HEK293T (cell line): ENCODE measurements at regions not wholly inside any gene's neighbourhood (a gene's known extent, or its start where the extent isn't known, plus 50 kb on each side); places are given as distances from the start of the nearest gene placed in this dataset.

Source experiments
- ARNT ChIP-seq: fragments of 450-650 bp; IDR thresholded peaks from 2 replicates; pipeline ENCODE4 v1.6.1; 2017; ENCODE audit warnings: mild to moderate bottlenecking
- BHLHE40 ChIP-seq: fragments of 450-650 bp; IDR thresholded peaks from 2 replicates; pipeline ENCODE4 v1.6.1; 2016; ENCODE audit warnings: mild to moderate bottlenecking, moderate library complexity, borderline replicate concordance
- CTBP1 ChIP-seq: fragments of 450-650 bp; IDR thresholded peaks from 2 replicates; pipeline ENCODE4 v1.6.1; 2016; ENCODE audit warnings: borderline replicate concordance
- FOXA1 ChIP-seq: fragments of 450-650 bp; IDR thresholded peaks from 2 replicates; pipeline ENCODE4 v1.6.1; 2016; ENCODE audit warnings: mild to moderate bottlenecking
- FOXK2 ChIP-seq: fragments of 450-650 bp; IDR thresholded peaks from 2 replicates; pipeline ENCODE4 v1.6.1; 2016; ENCODE audit warnings: mild to moderate bottlenecking
- HDGF ChIP-seq: fragments of 450-650 bp; IDR thresholded peaks from 2 replicates; pipeline ENCODE4 v1.6.1; 2017; ENCODE audit warnings: antibody characterized with exemption, borderline replicate concordance
- LEF1 ChIP-seq: fragments of 450-650 bp; IDR thresholded peaks from 2 replicates; pipeline ENCODE4 v1.6.1; 2017; ENCODE audit warnings: mild to moderate bottlenecking, borderline replicate concordance
- PKNOX1 ChIP-seq: fragments of 450-650 bp; IDR thresholded peaks from 2 replicates; pipeline ENCODE4 v1.6.1; 2016
- SP1 ChIP-seq: fragments of 450-650 bp; IDR thresholded peaks from 2 replicates; pipeline ENCODE4 v1.6.1; 2017
- SUZ12 ChIP-seq: fragments of 450-650 bp; IDR thresholded peaks from 2 replicates; pipeline ENCODE4 v1.6.1; 2016; ENCODE audit warnings: mild to moderate bottlenecking
- TARDBP ChIP-seq: fragments of 450-650 bp; IDR thresholded peaks from 2 replicates; pipeline ENCODE4 v1.6.1; 2016
- ZNF384 ChIP-seq: fragments of 450-650 bp; IDR thresholded peaks from 2 replicates; pipeline ENCODE4 v1.6.1; 2016

GRCh38 chr11:104464691-104465090 is 300.7 kb upstream of the PDGFD start:
- TF ChIP-seq SUZ12 = no peak
- TF ChIP-seq ZNF384 = no peak
- no peak for TF ChIP-seq ARNT
- no peak for TF ChIP-seq CTBP1
- no peak for TF ChIP-seq SP1
- no peak for TF ChIP-seq PKNOX1
- TF ChIP-seq TARDBP = no peak
- TF ChIP-seq LEF1 = no peak
- TF ChIP-seq HDGF = no peak
- TF ChIP-seq BHLHE40 = no peak
- no peak for TF ChIP-seq FOXA1
- TF ChIP-seq FOXK2 = no peak
